HEK293 (cell line): ENCODE measurements at regions not wholly inside any gene's neighbourhood (a gene's known extent, or its start where the extent isn't known, plus 50 kb on each side); places are given as distances from the start of the nearest gene placed in this dataset.
A peak's percentile ranks its signal among the peaks of the same experiment; 100 is the strongest.

Experiments
- CTCF ChIA-PET: fragments of 350-600 bp; formaldehyde crosslinking; extraction: SDS; loops from one replicate; lab custom pipeline; 2021; ENCODE audit warnings: antibody characterized with exemption; lab: Yijun Ruan, JAX
- POLR2A ChIA-PET: fragments of 300-600 bp; formaldehyde crosslinking; extraction: SDS; loops from one replicate; lab custom pipeline; 2020; ENCODE audit warnings: antibody characterized with exemption, inconsistent platforms; lab: Yijun Ruan, JAX
- H3K27ac ChIP-seq: fragments of 200-500 bp; sonication (Bioruptor generic); 2 replicates; pipeline ENCODE4 v1.5.1; 2014; ENCODE audit warnings: low read depth, low read length, control low read depth, inconsistent platforms; ENCODE audit errors: extremely low read depth
- H3K36me3 ChIP-seq, 2 experiments: fragments of 200-500 bp in 1 of 2; sonication (Bioruptor generic) in 1 of 2; 1 replicate in 1 of 2; 2 replicates in 1 of 2; pipeline ENCODE4 v1.5.1; 2014 to 2017; ENCODE audit warnings: inconsistent platforms in 2 of 2, low read length in 2 of 2; ENCODE audit not compliant: control insufficient read depth in 2 of 2, insufficient read depth in 1 of 2
- H3K4me1 ChIP-seq: fragments of 200-500 bp; sonication (Bioruptor generic); 2 replicates; pipeline ENCODE4 v1.5.1; 2014; ENCODE audit warnings: mild to moderate bottlenecking, low read length, inconsistent platforms; ENCODE audit not compliant: control insufficient read depth, insufficient read depth
- H3K4me3 ChIP-seq: 2 replicates; pipeline ENCODE4 v1.5.1; 2011; ENCODE audit warnings: low read depth, mild to moderate bottlenecking, control low read depth, low read length, moderate library complexity
- H3K9me3 ChIP-seq: fragments of 200-500 bp; sonication (Bioruptor generic); 2 replicates; pipeline ENCODE4 v1.5.1; 2014; ENCODE audit warnings: low read depth, low read length, inconsistent platforms; ENCODE audit not compliant: control insufficient read depth, insufficient read depth
- GLIS1 ChIP-seq: fragments of 450-650 bp; formaldehyde crosslinking; IDR thresholded peaks from 2 replicates; pipeline ENCODE4 v1.5.1; 2016; ENCODE audit warnings: missing biosample characterization, missing genetic modification characterization
- RBAK ChIP-seq: fragments of 450-650 bp; formaldehyde crosslinking; IDR thresholded peaks from 2 replicates; pipeline ENCODE4 v1.5.1; 2016; ENCODE audit warnings: missing biosample characterization, missing genetic modification characterization
- TRIM28 ChIP-seq: IDR thresholded peaks from 2 replicates; pipeline ENCODE4 v1.6.1; 2011; ENCODE audit warnings: low read length, control low read depth, borderline replicate concordance
- ZBTB48 ChIP-seq: fragments of 450-650 bp; formaldehyde crosslinking; IDR thresholded peaks from 2 replicates; pipeline ENCODE4 v1.5.1; 2016; ENCODE audit warnings: missing biosample characterization, missing genetic modification characterization
- ZBTB7A ChIP-seq: fragments of 450-650 bp; formaldehyde crosslinking; IDR thresholded peaks from 2 replicates; pipeline ENCODE4 v1.5.1; 2016; ENCODE audit warnings: low read depth, missing biosample characterization, missing genetic modification characterization
- ZEB2 ChIP-seq: fragments of 450-650 bp; formaldehyde crosslinking; IDR thresholded peaks from 2 replicates; pipeline ENCODE4 v1.5.1; 2016; ENCODE audit warnings: missing biosample characterization, missing genetic modification characterization
- ZFP37 ChIP-seq: fragments of 450-650 bp; formaldehyde crosslinking; IDR thresholded peaks from 2 replicates; pipeline ENCODE4 v1.5.1; 2016; ENCODE audit warnings: missing biosample characterization, missing genetic modification characterization
- ZNF133 ChIP-seq: fragments of 450-650 bp; formaldehyde crosslinking; IDR thresholded peaks from 2 replicates; pipeline ENCODE4 v1.5.1; 2016; ENCODE audit warnings: missing biosample characterization, missing genetic modification characterization
- ZNF169 ChIP-seq: fragments of 450-650 bp; formaldehyde crosslinking; IDR thresholded peaks from 2 replicates; pipeline ENCODE4 v1.5.1; 2016; ENCODE audit warnings: missing biosample characterization, missing genetic modification characterization
- ZNF184 ChIP-seq: fragments of 450-650 bp; IDR thresholded peaks from 2 replicates; pipeline ENCODE4 v1.5.1; 2018; ENCODE audit warnings: missing biosample characterization, mild to moderate bottlenecking, missing genetic modification characterization
- ZNF280D ChIP-seq: fragments of 450-650 bp; formaldehyde crosslinking; IDR thresholded peaks from 2 replicates; pipeline ENCODE4 v1.5.1; 2016; ENCODE audit warnings: missing biosample characterization, missing genetic modification characterization
- ZNF335 ChIP-seq: fragments of 450-650 bp; formaldehyde crosslinking; conservative IDR thresholded peaks from 2 replicates; pipeline ENCODE4 v1.5.1; 2016; ENCODE audit warnings: missing biosample characterization, missing genetic modification characterization
- ZNF404 ChIP-seq: fragments of 450-650 bp; formaldehyde crosslinking; IDR thresholded peaks from 2 replicates; pipeline ENCODE4 v1.5.1; 2017; ENCODE audit warnings: missing biosample characterization, missing genetic modification characterization
- ZNF510 ChIP-seq: fragments of 450-650 bp; formaldehyde crosslinking; IDR thresholded peaks from 2 replicates; pipeline ENCODE4 v1.5.1; 2018; ENCODE audit warnings: mild to moderate bottlenecking, missing genetic modification characterization, missing biosample characterization; ENCODE audit not compliant: insufficient replicate concordance
- ZNF548 ChIP-seq: fragments of 450-650 bp; formaldehyde crosslinking; IDR thresholded peaks from 2 replicates; pipeline ENCODE4 v1.5.1; 2016; ENCODE audit warnings: missing biosample characterization, missing genetic modification characterization
- ZNF549 ChIP-seq: fragments of 450-650 bp; IDR thresholded peaks from 2 replicates; pipeline ENCODE4 v1.5.1; 2018; ENCODE audit warnings: missing biosample characterization, missing genetic modification characterization, mild to moderate bottlenecking, inconsistent platforms, moderate library complexity
- ZNF596 ChIP-seq: fragments of 450-650 bp; IDR thresholded peaks from 2 replicates; pipeline ENCODE4 v1.5.0; 2018; ENCODE audit warnings: missing biosample characterization, mild to moderate bottlenecking, missing genetic modification characterization, moderate library complexity
- ZNF664 ChIP-seq: fragments of 450-650 bp; formaldehyde crosslinking; IDR thresholded peaks from 2 replicates; pipeline ENCODE4 v1.5.1; 2016; ENCODE audit warnings: missing biosample characterization, missing genetic modification characterization
- ZNF776 ChIP-seq: fragments of 450-650 bp; formaldehyde crosslinking; IDR thresholded peaks from 2 replicates; pipeline ENCODE4 v1.5.0; 2017; ENCODE audit warnings: missing biosample characterization, missing genetic modification characterization, borderline replicate concordance
- ZNF791 ChIP-seq: fragments of 450-650 bp; formaldehyde crosslinking; IDR thresholded peaks from 2 replicates; pipeline ENCODE4 v1.5.1; 2016; ENCODE audit warnings: missing biosample characterization, missing genetic modification characterization
- ZSCAN16 ChIP-seq: fragments of 450-650 bp; formaldehyde crosslinking; IDR thresholded peaks from 2 replicates; pipeline ENCODE4 v1.5.1; 2016; ENCODE audit warnings: missing biosample characterization, missing genetic modification characterization
- ZSCAN4 ChIP-seq: fragments of 450-650 bp; formaldehyde crosslinking; IDR thresholded peaks from 2 replicates; pipeline ENCODE4 v1.5.1; 2017; ENCODE audit warnings: missing biosample characterization, missing genetic modification characterization
- TF ChIP-seq, protein P1 (sequence below): fragments of 450-650 bp; formaldehyde crosslinking; IDR thresholded peaks from 2 replicates; pipeline ENCODE4 v1.5.0; 2017; ENCODE audit warnings: missing biosample characterization, missing genetic modification characterization, borderline replicate concordance

DNA sequence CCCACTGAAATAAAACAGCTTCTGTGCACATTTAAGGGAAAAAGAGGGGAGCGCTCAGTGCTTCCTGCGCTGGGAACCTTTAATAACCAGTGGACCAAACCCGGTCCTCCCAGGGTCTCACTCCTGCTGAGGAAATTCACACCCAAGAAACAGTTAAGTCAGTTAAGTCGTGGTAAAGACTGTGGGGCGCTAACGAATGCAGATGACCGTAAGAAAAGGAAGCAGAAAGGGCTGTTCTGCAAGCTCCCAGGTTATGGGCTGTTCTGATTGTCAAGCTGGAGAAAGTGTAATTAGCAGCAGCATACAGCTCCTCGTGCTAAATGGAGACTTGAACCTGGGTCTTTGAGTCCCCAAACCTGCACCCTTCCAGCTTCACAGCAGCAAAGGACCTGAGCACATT is 536.6 kb downstream of the NPHP4 start (continued):
- TF ChIP-seq, protein P1, sequence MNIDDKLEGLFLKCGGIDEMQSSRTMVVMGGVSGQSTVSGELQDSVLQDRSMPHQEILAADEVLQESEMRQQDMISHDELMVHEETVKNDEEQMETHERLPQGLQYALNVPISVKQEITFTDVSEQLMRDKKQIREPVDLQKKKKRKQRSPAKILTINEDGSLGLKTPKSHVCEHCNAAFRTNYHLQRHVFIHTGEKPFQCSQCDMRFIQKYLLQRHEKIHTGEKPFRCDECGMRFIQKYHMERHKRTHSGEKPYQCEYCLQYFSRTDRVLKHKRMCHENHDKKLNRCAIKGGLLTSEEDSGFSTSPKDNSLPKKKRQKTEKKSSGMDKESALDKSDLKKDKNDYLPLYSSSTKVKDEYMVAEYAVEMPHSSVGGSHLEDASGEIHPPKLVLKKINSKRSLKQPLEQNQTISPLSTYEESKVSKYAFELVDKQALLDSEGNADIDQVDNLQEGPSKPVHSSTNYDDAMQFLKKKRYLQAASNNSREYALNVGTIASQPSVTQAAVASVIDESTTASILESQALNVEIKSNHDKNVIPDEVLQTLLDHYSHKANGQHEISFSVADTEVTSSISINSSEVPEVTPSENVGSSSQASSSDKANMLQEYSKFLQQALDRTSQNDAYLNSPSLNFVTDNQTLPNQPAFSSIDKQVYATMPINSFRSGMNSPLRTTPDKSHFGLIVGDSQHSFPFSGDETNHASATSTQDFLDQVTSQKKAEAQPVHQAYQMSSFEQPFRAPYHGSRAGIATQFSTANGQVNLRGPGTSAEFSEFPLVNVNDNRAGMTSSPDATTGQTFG (tag by site-specific recombination) = no peak
- TF ChIP-seq ZNF548 (tag by site-specific recombination) (no peak), ZSCAN16 (tag by site-specific recombination) (no peak), ZNF133 (tag by site-specific recombination) (no peak), ZNF776 (tag by site-specific recombination) (no peak)

DNA sequence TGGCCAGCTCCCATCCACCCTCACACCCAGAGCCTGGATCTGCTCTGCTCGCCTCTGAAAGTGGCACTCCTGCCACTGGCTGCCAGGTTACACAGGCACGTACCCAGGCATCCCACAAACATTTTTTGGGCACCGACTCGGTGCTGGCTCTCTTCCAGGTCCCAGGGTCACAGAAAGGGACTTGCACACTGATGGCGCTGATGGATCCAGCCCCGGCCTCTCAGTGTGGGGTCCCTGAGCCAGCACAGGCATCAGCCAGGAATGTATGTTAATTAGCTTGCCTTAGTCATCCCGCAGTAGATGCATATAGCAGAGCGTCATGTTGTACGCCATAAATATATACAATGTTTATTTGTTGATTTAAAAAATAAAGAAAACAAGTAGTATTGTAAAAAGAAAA is 537.2 kb downstream of the NPHP4 start:
- Histone ChIP-seq H3K36me3 (no peaks in the 10 kb centered on the region), H3K9me3 (no peaks in the 10 kb centered on the region), H3K4me3 (no peak overlapping the region), H3K4me1 (no peaks in the 10 kb centered on the region), H3K27ac (no peak overlapping the region)
- CTCF ChIA-PET = no interaction called here
- POLR2A ChIA-PET = no interaction called here
- no peak for TF ChIP-seq ZFP37
- 0 out of 2 replicates have a peak, but pooled peaks have one; percentile 6 for TF ChIP-seq GLIS1 (tag by site-specific recombination)

DNA sequence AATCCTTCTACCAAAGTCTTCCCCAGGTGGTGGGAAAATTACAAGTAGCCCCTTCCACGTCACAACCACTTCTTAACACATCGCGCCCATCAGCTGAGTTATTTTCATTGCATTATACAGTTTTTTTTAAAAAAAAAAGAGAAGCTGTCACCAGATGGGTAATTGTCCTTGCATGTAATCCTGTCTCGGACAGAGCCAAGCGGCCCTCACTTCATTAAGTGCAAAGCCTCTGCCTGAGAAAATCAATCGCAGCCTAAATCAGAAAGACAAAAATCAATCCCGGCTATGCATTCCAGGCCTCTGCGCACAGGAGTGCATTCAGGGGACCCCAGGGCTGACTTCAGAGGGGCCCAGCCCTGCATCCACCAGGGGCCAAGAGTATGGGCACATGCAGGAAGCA is 538.9 kb downstream of the NPHP4 start:
- Histone ChIP-seq H3K27ac (no peak overlapping the region), H3K36me3 (no peaks in the 10 kb centered on the region), H3K9me3 (no peaks in the 10 kb centered on the region), H3K4me3 (no peak overlapping the region), H3K4me1 (no peaks in the 10 kb centered on the region)
- CTCF ChIA-PET = no interaction called here
- POLR2A ChIA-PET = no interaction called here
- no peak for TF ChIP-seq ZNF510 (tag by site-specific recombination)
- no peak for TF ChIP-seq ZNF404 (tag by site-specific recombination)
- no peak for TF ChIP-seq ZNF335 (tag by site-specific recombination)
- TF ChIP-seq TRIM28 = no peak
- TF ChIP-seq, protein P1 (tag by site-specific recombination) = no peak
- TF ChIP-seq ZNF596 (tag by site-specific recombination) = no peak
- no peak for TF ChIP-seq ZNF664 (tag by site-specific recombination)
- TF ChIP-seq ZNF791 (tag by site-specific recombination) = no peak
- no peak for TF ChIP-seq ZSCAN4 (tag by site-specific recombination)
- no peak for TF ChIP-seq ZNF169 (tag by site-specific recombination)
- TF ChIP-seq ZBTB48 (tag by site-specific recombination) = no peak
- no peak for TF ChIP-seq ZEB2 (tag by site-specific recombination)
- TF ChIP-seq RBAK (tag by site-specific recombination) = no peak
- no peak for TF ChIP-seq ZNF280D (tag by site-specific recombination)
- no peak for TF ChIP-seq ZNF184 (tag by site-specific recombination)
- TF ChIP-seq ZBTB7A = no peak
- no peak for TF ChIP-seq ZNF549 (tag by site-specific recombination)
